ENCODE measurements at regions not wholly inside any gene's neighbourhood (a gene's known extent, or its start where the extent isn't known, plus 50 kb on each side); places are given as distances from the start of the nearest gene placed in this dataset.

DNA sequence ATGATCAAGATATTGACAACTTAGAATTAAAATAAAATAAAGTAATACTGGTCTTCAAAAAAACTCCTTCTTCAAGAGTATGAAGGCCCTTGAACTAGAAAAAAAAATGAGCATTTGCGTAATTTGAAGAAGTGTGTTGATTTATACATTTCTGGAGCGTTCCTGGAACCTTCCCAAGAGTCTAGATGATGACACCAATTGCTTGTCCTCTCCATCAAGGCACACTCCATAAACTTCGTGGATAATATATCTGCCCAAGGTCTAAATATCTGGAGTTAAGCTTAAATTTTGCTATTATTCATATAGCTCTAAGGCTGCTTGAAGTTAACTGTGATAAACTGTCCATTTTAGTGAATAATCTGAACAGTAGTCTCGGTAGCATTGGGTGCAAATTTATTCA lies 361.3 kb upstream of the CNTN5 start:
- CTCF ChIA-PET = no interaction called here
- DNase-seq (ENCODE audit: extremely low spot score) = no peak
- no peak for TF ChIP-seq ELF4 (IDR thresholded peaks at IDR 0.05)
- no peak for TF ChIP-seq FOXA1 (IDR thresholded peaks at IDR 0.05)
- TF ChIP-seq, protein P1, sequence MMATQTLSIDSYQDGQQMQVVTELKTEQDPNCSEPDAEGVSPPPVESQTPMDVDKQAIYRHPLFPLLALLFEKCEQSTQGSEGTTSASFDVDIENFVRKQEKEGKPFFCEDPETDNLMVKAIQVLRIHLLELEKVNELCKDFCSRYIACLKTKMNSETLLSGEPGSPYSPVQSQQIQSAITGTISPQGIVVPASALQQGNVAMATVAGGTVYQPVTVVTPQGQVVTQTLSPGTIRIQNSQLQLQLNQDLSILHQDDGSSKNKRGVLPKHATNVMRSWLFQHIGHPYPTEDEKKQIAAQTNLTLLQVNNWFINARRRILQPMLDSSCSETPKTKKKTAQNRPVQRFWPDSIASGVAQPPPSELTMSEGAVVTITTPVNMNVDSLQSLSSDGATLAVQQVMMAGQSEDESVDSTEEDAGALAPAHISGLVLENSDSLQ (IDR thresholded peaks at IDR 0.05) = no peak
- no peak for TF ChIP-seq TARDBP (IDR thresholded peaks at IDR 0.05)
- no peak for TF ChIP-seq CTBP1 (IDR thresholded peaks at IDR 0.05; ENCODE audit: borderline replicate concordance)
- TF ChIP-seq HDGF (IDR thresholded peaks at IDR 0.05; ENCODE audit: borderline replicate concordance) = no peak
- no peak for TF ChIP-seq ZNF384 (IDR thresholded peaks at IDR 0.05)
- no peak for TF ChIP-seq LEF1 (IDR thresholded peaks at IDR 0.05; ENCODE audit: borderline replicate concordance)
- TF ChIP-seq FOXM1 (IDR thresholded peaks at IDR 0.05; ENCODE audit: borderline replicate concordance) = no peak
- TF ChIP-seq FOXK2 (IDR thresholded peaks at IDR 0.05) = no peak
- TF ChIP-seq SP1 (IDR thresholded peaks at IDR 0.05) = no peak
- TF ChIP-seq L3MBTL2 (conservative IDR thresholded peaks at IDR 0.05) = no peak
- no peak for TF ChIP-seq NFRKB (IDR thresholded peaks at IDR 0.05)
- TF ChIP-seq BHLHE40 (IDR thresholded peaks at IDR 0.05; ENCODE audit: borderline replicate concordance) = no peak
- POLR2A ChIA-PET = no interaction called here

DNA sequence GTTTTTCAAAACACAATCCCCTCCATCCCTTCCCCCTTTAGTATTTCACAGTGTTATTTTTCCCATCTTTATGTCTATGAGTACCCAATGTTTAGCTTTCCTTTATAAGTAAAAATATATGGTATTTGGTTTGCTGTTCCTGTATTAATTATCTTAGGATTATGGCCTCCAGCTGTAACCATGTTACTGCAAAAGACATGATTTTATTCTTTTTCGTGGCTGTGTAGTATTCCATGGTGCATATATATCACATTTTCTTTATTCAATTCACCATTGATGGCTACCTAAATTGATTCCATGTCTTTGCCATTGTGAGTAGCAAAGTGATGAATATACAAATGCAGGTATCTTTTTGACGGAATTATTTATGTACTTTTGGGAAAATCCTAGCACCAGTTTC lies 346.4 kb upstream of the CNTN5 start:
- no peak for DNase-seq (ENCODE audit: extremely low spot score)
- POLR2A ChIA-PET = no interaction called here
- no peak for TF ChIP-seq ZNF384 (IDR thresholded peaks at IDR 0.05)
- TF ChIP-seq CTBP1 (IDR thresholded peaks at IDR 0.05; ENCODE audit: borderline replicate concordance) = no peak
- TF ChIP-seq L3MBTL2 (conservative IDR thresholded peaks at IDR 0.05) = no peak
- TF ChIP-seq SUZ12 (IDR thresholded peaks at IDR 0.05) = no peak
- TF ChIP-seq LEF1 (IDR thresholded peaks at IDR 0.05; ENCODE audit: borderline replicate concordance) = no peak
- no peak for TF ChIP-seq FOXK2 (IDR thresholded peaks at IDR 0.05)
- TF ChIP-seq, protein P1 (IDR thresholded peaks at IDR 0.05) = no peak
- TF ChIP-seq NFRKB (IDR thresholded peaks at IDR 0.05) = no peak
- TF ChIP-seq FOXA1 (IDR thresholded peaks at IDR 0.05) = no peak
- TF ChIP-seq ARNT (IDR thresholded peaks at IDR 0.05) = no peak
- TF ChIP-seq HDGF (IDR thresholded peaks at IDR 0.05; ENCODE audit: borderline replicate concordance) = no peak
- no peak for TF ChIP-seq BHLHE40 (IDR thresholded peaks at IDR 0.05; ENCODE audit: borderline replicate concordance)
- no peak for TF ChIP-seq FOXM1 (IDR thresholded peaks at IDR 0.05; ENCODE audit: borderline replicate concordance)
- CTCF ChIA-PET = no interaction called here

GRCh38 chr11:98679673-98680072 lies 341.1 kb upstream of the CNTN5 start:
- no peak for DNase-seq (ENCODE audit: extremely low spot score)
- ChIA-PET CTCF (no interaction called here), POLR2A (no interaction called here)
- TF ChIP-seq L3MBTL2 (conservative IDR thresholded peaks at IDR 0.05) (no peak), ARNT (IDR thresholded peaks at IDR 0.05) (no peak), ELF4 (IDR thresholded peaks at IDR 0.05) (no peak), FOXA1 (IDR thresholded peaks at IDR 0.05) (no peak), ZNF384 (IDR thresholded peaks at IDR 0.05) (no peak), FOXK2 (IDR thresholded peaks at IDR 0.05) (no peak), SUZ12 (IDR thresholded peaks at IDR 0.05) (no peak), HDGF (IDR thresholded peaks at IDR 0.05; ENCODE audit: borderline replicate concordance) (no peak), CTBP1 (IDR thresholded peaks at IDR 0.05; ENCODE audit: borderline replicate concordance) (no peak)

DNA sequence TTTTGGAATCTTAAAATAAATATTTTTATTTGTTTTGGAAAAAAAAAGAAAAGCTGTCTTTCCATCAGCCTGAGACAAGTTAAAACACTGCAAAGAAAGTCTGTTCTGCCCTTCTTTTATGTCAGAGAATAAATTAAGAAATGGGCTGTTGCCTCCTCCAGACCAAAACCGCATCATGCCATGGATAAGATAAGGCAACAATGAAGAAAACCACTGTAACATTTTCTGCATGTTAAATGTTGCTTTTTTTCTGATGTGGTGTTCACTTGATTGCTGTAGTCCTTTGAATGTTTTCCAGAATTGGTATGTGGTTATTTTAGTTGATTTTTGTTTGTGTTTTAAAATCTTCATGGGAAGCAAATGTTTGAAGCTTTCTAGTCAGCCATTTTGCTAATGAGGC lies 319.2 kb upstream of the CNTN5 start:
- CTCF ChIA-PET = no interaction called here
- no peak for TF ChIP-seq L3MBTL2 (conservative IDR thresholded peaks at IDR 0.05)
- no peak for TF ChIP-seq FOXK2 (IDR thresholded peaks at IDR 0.05)
- TF ChIP-seq ARNT (IDR thresholded peaks at IDR 0.05) = no peak
- TF ChIP-seq BHLHE40 (IDR thresholded peaks at IDR 0.05; ENCODE audit: borderline replicate concordance) = no peak
- no peak for TF ChIP-seq HDGF (IDR thresholded peaks at IDR 0.05; ENCODE audit: borderline replicate concordance)

DNA sequence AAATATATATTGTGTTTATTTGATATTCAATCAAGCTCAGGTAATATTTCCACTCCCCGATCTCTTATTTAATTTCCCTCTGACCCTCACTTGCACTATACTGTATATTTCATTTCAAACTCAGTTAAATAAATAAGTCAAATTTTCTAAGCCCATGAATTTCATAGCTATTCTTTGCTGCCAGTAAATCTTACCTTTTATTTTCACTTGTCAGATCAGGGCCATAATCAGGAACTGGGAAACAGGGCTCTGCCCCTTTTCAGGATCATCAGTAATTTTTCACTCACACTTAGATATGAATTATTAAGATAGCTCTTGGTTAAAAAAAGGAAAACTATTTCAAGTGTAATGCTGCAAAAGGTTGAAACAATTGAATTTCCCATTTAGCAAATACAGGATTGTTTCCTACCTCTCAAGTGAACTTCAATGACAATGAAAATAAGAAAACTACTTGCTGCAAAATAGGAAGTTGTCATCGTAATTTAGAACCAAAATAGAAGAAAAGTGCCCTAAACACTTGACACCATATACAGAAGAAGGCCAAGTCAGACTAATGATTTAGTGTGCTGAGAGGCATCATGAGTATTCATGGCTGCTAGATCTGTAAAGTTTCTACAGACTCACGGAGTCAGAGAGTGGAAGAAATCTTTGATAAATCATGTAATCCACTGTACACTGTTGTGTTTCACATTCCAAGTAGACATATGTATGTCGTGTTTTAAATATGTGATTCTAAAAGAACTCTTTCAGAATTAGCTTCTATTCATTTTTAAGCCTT lies 316.8 kb upstream of the CNTN5 start:
- no peak for TF ChIP-seq ARNT (IDR thresholded peaks at IDR 0.05)
- TF ChIP-seq CTBP1 (IDR thresholded peaks at IDR 0.05; ENCODE audit: borderline replicate concordance) = no peak
- no peak for TF ChIP-seq FOXK2 (IDR thresholded peaks at IDR 0.05)
- no peak for TF ChIP-seq BHLHE40 (IDR thresholded peaks at IDR 0.05; ENCODE audit: borderline replicate concordance)
- TF ChIP-seq, protein P1 (IDR thresholded peaks at IDR 0.05) = no peak
- TF ChIP-seq ZNF384 (IDR thresholded peaks at IDR 0.05) = no peak
- TF ChIP-seq NFRKB (IDR thresholded peaks at IDR 0.05) = no peak
- no peak for TF ChIP-seq ELF4 (IDR thresholded peaks at IDR 0.05)
- TF ChIP-seq FOXA1 (IDR thresholded peaks at IDR 0.05) = no peak
- no peak for TF ChIP-seq HDGF (IDR thresholded peaks at IDR 0.05; ENCODE audit: borderline replicate concordance)
- no peak for TF ChIP-seq L3MBTL2 (conservative IDR thresholded peaks at IDR 0.05)
- no peak for TF ChIP-seq LEF1 (IDR thresholded peaks at IDR 0.05; ENCODE audit: borderline replicate concordance)
- POLR2A ChIA-PET = no interaction called here
- CTCF ChIA-PET = no interaction called here
- DNase-seq (ENCODE audit: extremely low spot score) = no peak

More for the DNA sequence above, 319.2 kb upstream of the CNTN5 start:
- POLR2A ChIA-PET = no interaction called here
- DNase-seq (ENCODE audit: extremely low spot score) = no peak

GRCh38 chr11:98710026-98710425 lies 310.7 kb upstream of the CNTN5 start:
- CTCF ChIA-PET = no interaction called here

More at GRCh38 chr11:98710026-98710425, 310.7 kb upstream of the CNTN5 start:
- TF ChIP-seq CTBP1 (IDR thresholded peaks at IDR 0.05; ENCODE audit: borderline replicate concordance) = no peak
- no peak for TF ChIP-seq L3MBTL2 (conservative IDR thresholded peaks at IDR 0.05)
- TF ChIP-seq ZNF384 (IDR thresholded peaks at IDR 0.05) = no peak
- TF ChIP-seq HDGF (IDR thresholded peaks at IDR 0.05; ENCODE audit: borderline replicate concordance) = no peak
- TF ChIP-seq FOXM1 (IDR thresholded peaks at IDR 0.05; ENCODE audit: borderline replicate concordance) = no peak
- no peak for TF ChIP-seq NFRKB (IDR thresholded peaks at IDR 0.05)
- TF ChIP-seq SUZ12 (IDR thresholded peaks at IDR 0.05) = no peak
- no peak for TF ChIP-seq BHLHE40 (IDR thresholded peaks at IDR 0.05; ENCODE audit: borderline replicate concordance)
- no peak for TF ChIP-seq ELF4 (IDR thresholded peaks at IDR 0.05)
- no peak for TF ChIP-seq SP1 (IDR thresholded peaks at IDR 0.05)
- no peak for TF ChIP-seq FOXK2 (IDR thresholded peaks at IDR 0.05)
- TF ChIP-seq ARNT (IDR thresholded peaks at IDR 0.05) = no peak
- TF ChIP-seq, protein P1 (IDR thresholded peaks at IDR 0.05) = no peak
- DNase-seq (ENCODE audit: extremely low spot score) = no peak
- POLR2A ChIA-PET = no interaction called here
